Neural cell (in vitro differentiated cells): ENCODE measurements at regions not wholly inside any gene's neighbourhood (a gene's known extent, or its start where the extent isn't known, plus 50 kb on each side); places are given as distances from the start of the nearest gene placed in this dataset.

ENCODE experiments used
- EZH2 ChIP-seq: fragments of 200-600, 300-800 bp; shearing (Covaris generic), sonication (generic); IDR thresholded peaks from 2 replicates; pipeline ENCODE4 v1.6.1; 2014; ENCODE audit warnings: antibody characterized with exemption, low read length, borderline replicate concordance, mild to moderate bottlenecking; ENCODE audit not compliant: insufficient read depth, poor library complexity, severe bottlenecking
- RAD21 ChIP-seq: fragments of 450-650 bp; conservative IDR thresholded peaks from 2 replicates; pipeline ENCODE4 v1.6.1; 2014; ENCODE audit warnings: antibody characterized with exemption, mild to moderate bottlenecking, moderate library complexity
- TF ChIP-seq, protein P1 (sequence below): fragments of 450-650 bp; IDR thresholded peaks from 2 replicates; pipeline ENCODE4 v1.5.1; 2014; ENCODE audit warnings: antibody characterized with exemption, mild to moderate bottlenecking, moderate library complexity; ENCODE audit not compliant: poor library complexity, severe bottlenecking

DNA sequence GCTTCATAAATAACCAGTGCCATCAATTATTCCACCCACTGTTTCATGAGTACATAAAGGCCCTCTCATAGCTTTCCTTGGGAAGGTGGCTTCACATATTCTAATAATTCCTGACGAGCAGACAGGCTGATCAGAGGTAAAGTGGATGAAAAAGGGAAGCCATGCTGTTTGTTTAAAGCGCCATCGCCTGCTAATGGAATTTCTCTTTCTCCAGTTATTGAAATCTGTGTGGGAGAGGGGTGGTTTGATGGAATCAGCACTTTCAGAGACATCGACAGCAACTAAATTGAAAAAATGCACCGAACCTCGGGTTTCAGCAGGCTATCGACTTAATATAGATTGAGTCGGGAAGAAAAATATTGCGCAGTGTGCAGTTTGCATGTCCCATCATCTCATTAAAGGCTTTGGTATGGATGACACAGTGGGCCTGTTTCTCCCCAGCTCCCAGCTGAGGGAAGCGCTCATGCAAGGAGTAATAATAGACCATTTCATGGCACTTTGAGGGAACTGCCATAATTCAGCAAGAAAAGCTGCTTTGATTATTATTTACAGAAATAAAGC is 472.1 kb downstream of the RBFOX1 start:
- TF ChIP-seq, protein P1, sequence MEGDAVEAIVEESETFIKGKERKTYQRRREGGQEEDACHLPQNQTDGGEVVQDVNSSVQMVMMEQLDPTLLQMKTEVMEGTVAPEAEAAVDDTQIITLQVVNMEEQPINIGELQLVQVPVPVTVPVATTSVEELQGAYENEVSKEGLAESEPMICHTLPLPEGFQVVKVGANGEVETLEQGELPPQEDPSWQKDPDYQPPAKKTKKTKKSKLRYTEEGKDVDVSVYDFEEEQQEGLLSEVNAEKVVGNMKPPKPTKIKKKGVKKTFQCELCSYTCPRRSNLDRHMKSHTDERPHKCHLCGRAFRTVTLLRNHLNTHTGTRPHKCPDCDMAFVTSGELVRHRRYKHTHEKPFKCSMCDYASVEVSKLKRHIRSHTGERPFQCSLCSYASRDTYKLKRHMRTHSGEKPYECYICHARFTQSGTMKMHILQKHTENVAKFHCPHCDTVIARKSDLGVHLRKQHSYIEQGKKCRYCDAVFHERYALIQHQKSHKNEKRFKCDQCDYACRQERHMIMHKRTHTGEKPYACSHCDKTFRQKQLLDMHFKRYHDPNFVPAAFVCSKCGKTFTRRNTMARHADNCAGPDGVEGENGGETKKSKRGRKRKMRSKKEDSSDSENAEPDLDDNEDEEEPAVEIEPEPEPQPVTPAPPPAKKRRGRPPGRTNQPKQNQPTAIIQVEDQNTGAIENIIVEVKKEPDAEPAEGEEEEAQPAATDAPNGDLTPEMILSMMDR = no peak
- no peak for TF ChIP-seq EZH2
- TF ChIP-seq RAD21 = no peak
